22Rv1 (cell line): ENCODE measurements at regions not wholly inside any gene's neighbourhood (a gene's known extent, or its start where the extent isn't known, plus 50 kb on each side); places are given as distances from the start of the nearest gene placed in this dataset.
"Not testable (repeated sequence)": the region's sequence is repeated elsewhere in the genome, so short reads cannot be mapped to it uniquely, and the experiment has no call there.

ENCODE experiments used
- H3K27ac ChIP-seq: fragments of 450-650 bp; 2 replicates; pipeline ENCODE4 v1.5.1; 2017
- CTCF ChIP-seq: fragments of 450-650 bp; IDR thresholded peaks from 2 replicates; pipeline ENCODE4 v1.5.1; 2017; ENCODE audit warnings: mild to moderate bottlenecking
- ZFX ChIP-seq: fragments of 450-650 bp; IDR thresholded peaks from 2 replicates; pipeline ENCODE4 v1.6.1; 2017; ENCODE audit warnings: antibody characterized with exemption, borderline replicate concordance

DNA sequence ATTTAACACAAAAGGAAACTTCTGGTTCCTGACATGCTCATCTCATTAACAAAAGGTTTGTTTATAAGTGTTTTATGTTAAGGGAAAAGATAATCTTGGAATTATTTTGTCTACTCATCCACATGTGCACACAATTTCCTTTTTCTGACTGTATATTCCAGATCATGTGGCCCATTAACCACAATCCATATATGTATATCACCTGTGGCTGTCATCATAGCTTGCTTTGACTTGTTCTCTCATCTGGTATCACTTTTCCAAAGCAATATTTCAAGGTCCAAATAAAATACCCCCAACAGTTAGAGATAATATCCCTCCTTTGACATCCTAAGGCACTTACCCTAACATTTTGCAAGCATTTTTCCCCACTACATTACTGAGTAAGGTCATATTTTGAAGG is 856.1 kb downstream of the CDH11 start:
- no peak for TF ChIP-seq CTCF
- TF ChIP-seq ZFX = no peak
- H3K27ac ChIP-seq = no peak overlapping the region

GRCh38 chr16:64260631-64261401 is 861.0 kb downstream of the CDH11 start:
- H3K27ac ChIP-seq = not testable (repeated sequence)

DNA sequence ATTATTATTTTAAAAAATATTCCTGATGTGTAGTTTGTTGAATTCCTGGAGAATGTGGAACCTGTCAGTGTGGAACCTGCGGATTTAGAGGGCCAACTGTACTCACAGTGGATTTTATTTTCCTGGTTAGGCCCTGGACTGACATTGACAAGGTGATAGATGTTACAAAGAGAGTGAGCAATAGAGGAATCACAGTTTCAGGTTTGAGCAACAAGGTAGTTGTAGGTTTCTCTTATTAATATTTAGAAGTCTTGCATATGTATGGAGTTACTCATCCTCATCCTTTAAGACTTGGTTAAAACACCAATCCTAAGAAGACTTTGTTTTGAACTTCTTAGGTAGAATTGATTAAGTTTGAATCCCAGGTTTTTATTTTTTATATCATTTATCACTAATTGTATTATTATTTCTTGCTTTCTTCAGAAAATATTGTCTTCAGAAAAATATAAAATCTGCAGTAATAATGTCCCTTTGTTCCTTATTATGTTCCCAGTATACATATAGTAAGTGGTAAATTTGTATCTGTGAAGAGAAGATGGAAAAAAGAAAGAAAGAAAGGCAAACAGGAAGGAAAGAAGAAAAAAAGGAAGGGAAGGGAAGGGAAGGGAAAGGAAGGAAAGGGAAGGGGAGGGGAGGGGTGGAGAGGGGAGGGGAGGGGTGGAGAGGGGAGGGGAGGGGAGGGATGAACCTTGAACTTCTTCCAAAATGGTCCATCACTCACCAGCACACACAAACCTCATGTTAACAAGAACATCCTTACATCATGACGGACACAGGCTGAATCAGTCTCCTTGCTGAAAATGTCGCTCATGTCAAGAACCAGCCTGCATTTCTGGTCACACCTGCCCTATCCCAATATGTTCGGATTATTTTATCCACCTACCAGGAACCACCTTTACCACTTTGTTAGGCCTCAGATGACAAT is 867.2 kb downstream of the CDH11 start:
- no peak overlapping the region for H3K27ac ChIP-seq
- TF ChIP-seq CTCF (no peak), ZFX (no peak)

GRCh38 chr16:64253525-64253924 is 868.3 kb downstream of the CDH11 start:
- no peak for TF ChIP-seq CTCF
- TF ChIP-seq ZFX = no peak
- H3K27ac ChIP-seq = no peak overlapping the region

- no peak for TF ChIP-seq CTCF
- no peak for TF ChIP-seq ZFX
- no peak overlapping the region for H3K27ac ChIP-seq
Observed at GRCh38 chr16:64253096-64253495, 868.8 kb downstream of the CDH11 start.

GRCh38 chr16:64251742-64252141 is 870.1 kb downstream of the CDH11 start:
- no peak for TF ChIP-seq ZFX
- TF ChIP-seq CTCF = no peak

GRCh38 chr16:64250866-64251265 is 871.0 kb downstream of the CDH11 start:
- TF ChIP-seq CTCF (no peak), ZFX (no peak)
- no peak overlapping the region for H3K27ac ChIP-seq

More at GRCh38 chr16:64251742-64252141, 870.1 kb downstream of the CDH11 start:
- no peak overlapping the region for H3K27ac ChIP-seq
